Inflammatory macrophage treated with lipopolysaccharide for 4 hours (primary cell): ENCODE measurements at regions not wholly inside any gene's neighbourhood (a gene's known extent, or its start where the extent isn't known, plus 50 kb on each side); places are given as distances from the start of the nearest gene placed in this dataset.
"Not testable (repeated sequence)": the region's sequence is repeated elsewhere in the genome, so short reads cannot be mapped to it uniquely, and the experiment has no call there.

Experiments used
- DNase-seq: peaks from one replicate; pipeline ENCODE4 v3.0.0-alpha.2; 2020

DNA sequence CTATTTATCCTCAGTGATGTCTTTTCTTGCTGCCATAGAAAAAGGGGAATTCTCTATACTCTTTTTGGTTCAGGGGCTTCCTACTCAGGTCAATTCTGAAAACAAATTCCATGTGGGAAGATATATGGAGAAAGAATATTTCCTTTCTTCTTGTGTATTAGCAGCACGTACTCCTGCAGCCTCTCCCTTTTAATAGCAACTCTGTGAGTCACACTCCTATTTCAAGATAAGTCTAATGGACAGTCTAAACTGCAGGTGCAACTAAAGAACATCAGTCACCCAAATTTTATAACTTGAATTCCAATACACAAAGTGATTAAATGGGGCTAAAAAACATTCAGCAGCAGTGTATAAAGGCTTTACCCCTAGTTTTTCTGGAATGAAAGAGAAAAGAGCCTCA lies 942.2 kb downstream of the CNTNAP5 start:
- DNase-seq: no peak

DNA sequence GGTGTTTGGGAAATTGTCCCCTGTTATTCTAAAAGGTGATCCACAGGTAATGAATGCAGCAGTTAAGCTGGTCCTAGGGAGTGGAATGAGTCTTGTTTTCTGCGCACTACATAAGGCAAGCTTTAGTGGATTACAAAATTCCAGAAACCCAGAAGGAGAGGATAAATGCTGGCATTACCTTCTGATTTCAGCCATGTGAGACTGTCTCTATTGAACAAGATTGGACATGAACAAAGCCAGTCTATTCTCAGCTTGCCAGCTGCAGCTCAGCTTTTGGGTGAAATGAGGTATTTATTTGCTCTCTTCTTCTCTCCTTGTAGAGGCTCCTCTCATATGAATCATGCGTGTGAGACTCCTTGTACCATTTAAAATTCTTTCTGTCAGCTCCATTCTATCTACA lies 944.9 kb downstream of the CNTNAP5 start:
- DNase-seq: no peak

DNA sequence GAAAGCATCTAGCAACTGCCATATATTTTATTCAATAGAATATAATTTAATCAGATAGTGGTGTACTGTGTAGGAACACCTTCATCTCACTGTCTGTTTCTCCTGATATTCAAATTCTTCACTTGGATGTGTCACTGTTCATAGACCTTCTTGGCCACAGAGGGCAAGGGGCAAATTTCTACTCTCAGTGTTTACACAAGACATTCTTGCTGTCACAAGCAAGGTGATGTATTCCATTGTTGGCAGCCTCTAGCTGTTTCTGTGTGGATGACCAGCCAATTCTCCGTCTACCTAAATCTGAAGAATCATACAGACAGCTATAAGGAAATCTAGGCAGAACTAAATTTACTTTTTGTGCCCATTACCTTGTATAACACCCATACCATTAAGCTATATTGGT lies 948.3 kb downstream of the CNTNAP5 start:
- DNase-seq: no peak

DNA sequence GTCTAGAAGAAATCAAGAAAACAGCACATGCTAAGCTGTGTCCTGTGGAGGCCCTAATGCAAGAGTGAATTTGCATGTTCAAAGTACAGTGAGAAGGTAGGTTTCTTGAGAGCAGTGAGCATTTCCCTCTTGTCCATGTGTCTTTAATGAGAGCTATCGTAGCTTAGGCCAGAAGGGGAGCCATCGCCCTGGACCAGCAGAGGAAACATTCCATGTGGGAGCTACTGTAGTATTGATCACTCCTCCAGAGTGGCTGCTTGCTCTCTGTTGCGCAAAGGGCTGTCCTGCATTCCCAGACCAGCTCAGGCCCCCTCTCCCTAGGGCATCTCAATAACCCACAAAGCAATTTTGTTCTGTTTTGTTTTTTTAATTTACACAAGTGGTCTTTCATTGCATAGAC lies 950.1 kb downstream of the CNTNAP5 start:
- no peak for DNase-seq

DNA sequence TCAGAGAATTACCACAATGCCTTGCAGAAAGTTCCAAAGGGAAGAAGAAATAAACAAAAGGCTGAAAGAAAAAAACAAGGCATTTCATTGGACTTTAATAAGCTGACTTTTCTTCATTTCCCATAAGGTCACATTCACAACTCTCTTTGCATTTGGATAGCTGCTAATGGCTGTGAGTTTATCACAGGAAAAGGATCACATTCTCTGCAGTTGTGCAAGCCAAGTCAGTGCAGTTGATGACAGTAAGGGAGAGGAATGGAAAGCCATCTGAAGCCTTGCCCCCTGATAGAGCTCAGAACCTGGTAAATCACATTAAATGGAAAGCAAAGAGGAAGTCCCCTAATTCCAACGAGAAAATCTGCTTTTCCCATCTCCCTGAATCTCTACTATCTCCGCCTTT lies 950.6 kb downstream of the CNTNAP5 start:
- DNase-seq: no peak

DNA sequence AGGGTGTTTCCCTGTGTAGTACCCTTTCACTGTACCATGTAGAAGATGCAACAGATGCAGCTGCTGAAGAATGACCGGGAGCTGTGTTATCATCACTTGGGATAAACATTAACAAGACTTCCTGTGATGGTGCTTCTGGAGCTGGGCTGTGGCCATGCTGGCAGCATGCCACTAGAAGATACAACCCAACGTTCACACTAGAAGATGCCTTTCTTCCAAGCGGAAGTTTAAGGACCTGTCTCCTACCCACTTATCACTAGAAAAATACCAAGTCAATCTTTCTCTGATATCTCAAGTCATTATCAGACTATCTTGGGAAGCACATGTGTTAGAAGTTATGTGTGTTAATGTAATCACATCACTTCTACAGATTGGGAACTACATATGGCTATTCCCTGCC lies 953.5 kb downstream of the CNTNAP5 start:
- no peak for DNase-seq

DNA sequence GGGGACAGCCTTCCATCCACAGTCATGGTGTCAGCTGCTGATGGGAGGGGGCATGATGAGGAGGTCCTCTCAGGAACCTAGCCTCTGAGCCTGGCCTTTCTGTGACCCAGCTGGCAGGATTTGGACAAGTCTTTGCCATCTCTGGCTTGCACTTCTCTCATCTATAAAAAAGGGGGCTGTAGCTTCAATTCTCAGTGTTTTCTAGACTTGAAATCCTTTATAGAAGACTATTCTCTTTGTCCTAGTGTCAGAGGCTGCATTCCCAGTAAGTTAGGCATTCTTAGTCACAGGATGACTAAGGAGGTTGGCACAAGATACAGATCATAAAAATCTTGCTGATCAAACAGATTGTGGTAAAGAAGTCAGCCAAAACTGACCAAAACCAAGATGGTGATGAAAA lies 958.5 kb downstream of the CNTNAP5 start:
- no peak for DNase-seq

DNA sequence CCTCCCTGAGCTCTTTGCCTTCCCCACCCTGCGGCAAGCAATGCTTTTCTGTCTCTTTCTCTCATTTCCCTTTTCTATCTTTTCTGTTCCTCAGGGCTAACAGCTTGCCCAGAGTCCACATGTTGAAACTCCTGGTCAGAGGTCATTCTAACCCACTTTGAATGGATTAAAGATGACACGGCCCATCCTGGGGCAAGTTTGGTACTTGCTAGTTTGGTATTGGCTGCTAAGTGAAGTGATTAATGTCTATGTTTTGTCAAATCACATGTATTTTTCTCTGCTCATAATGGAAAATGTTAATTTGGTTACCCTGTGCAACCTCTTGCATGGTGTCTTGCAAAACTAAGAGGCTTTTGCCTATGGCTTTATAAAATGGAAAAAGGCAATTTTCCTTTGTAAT lies 960.2 kb downstream of the CNTNAP5 start:
- no peak for DNase-seq

DNA sequence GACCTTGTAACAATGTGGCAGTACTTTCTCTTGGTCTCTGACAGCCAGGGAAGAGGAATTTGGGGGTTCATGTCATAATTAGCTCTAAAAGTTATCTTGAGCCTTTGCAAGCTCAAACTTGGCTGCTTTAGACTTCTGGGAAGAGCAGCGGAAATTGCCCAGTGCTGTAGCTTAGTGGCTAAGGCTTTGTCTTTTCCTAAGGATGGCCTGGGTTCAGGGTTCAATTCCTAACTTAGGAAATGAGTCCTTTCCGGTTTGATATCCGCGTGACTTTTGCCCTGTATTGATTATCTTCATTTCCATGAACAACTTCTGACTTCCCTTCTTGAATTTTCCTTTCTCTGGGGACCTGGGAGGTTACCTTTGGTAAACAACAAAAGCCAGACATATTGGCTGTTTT lies 961.0 kb downstream of the CNTNAP5 start:
- no peak for DNase-seq

DNA sequence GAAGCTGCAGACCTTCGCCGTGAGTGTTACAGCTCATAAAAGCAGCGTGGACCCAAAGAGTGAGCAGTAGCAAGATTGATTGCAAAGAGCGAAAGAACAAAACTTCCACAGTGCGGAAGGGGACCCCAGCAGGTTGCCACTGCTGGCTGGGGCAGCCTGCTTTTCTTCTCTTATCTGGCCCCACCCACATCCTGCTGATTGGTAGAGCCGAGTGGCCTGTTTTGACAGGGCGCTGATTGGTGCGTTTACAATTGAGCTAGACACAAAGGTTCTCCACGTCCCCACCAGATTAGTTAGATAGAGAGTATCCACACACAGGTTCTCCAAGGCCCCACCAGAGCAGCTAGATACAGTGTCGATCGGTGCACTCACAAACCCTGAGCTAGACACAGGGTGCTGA lies 961.8 kb downstream of the CNTNAP5 start:
- not testable (repeated sequence) for DNase-seq

DNA sequence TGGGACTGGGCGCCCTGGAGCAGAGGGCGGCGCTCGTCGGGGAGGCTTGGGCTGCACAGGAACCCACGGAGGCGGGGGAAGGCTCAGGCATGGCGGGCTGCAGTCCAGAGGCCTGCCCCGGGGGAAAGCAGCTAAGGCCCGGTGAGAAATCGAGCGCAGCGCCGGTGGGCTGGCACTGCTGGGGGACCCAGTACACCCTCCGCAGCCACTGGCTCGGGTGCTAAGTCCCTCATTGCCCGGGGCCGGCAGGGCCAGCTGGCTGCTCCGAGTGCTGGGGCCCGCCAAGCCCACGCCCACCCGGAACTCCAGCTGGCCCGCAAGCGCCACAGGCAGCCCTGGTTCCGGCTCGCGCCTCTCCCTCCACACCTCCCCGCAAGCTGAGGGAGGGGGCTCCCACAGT lies 962.3 kb downstream of the CNTNAP5 start:
- DNase-seq: not testable (repeated sequence)

DNA sequence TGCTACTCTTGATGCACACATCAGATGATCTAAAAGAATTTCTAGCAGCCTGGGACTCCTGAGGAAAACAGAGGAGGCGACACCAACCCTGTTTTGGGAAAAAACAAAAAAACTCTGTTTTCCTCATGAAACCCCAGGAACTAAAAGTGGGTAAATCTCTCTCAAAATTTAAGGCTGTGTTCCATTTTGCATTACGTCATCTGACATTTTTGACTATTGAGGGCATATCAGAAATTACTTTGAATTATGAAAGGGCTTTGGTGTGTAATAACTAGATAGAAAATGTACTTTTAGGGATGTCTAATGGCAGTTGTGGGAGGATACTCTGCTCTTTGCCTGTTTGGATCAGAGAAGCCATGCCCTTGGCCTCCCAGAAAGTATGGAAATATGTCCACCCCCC lies 963.0 kb downstream of the CNTNAP5 start:
- DNase-seq: no peak

DNA sequence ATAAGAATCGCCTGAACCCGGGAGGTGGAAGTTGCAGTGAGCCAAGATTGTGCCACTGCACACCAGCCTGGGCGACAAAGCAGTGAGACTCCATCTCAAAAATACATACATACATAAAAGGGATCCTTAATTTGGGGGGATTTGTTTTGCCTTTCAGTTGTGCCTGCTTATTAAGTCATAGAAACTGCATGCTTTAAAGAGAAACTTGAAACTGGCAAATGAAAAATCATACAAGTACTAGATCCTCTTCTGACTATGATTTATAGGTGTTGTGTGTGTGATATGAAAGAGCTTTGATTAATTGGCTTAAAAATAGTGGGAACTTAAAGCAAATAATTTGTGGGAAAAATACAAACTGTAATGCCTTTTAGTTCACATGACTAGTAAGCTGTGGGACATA lies 963.7 kb downstream of the CNTNAP5 start:
- no peak for DNase-seq

DNA sequence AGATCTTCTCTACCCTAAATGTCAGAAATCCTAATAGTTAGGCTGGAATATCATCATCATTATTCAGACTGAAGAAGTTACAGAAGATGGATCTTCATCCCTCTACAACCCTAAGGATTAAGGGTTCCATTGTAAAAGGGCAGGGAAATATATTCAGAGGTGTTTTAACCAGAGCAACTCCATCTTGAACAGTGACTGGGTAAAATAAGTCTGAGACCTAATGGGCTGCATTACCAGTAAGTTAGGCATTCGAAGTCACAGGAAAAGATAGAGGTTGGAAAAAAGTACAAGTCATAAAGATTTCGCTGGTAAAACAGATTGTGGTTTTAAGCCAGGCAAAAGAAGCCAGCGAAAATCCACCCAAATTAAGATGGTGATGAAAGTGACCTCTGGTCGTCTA lies 968.7 kb downstream of the CNTNAP5 start:
- DNase-seq: no peak

DNA sequence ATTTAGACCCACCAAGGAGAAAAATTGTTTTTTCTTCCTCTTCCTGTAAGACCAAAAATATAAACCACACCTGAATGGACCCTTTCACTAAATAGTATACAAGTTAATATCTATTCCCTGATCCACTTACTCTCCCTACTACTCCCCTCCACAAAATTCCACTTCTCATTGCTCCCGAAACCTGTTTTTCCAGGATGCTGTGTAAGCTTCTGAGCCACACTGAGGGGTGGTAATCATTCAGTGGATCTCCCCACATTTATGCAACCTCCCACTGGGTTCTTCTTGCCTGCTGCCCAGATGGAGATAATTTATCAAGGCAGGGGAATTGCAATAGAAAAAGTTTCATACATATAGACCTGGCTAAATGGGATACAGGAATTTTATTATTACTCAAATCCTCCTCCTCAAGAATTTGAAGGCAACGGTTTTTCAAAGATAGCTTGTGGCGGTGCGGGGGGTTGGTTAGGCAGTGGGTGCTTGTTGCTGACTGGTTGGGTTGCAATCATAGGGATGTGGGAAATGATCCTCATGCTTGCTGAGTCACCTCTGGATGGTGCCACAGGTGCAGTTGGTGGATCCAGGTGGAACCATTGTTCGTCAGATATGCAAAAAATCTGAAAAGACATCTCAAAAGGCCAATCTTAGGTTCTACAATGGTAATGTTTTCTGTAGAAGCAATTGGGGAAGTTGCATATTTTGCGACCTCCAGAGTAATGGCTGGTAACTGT lies 970.3 kb downstream of the CNTNAP5 start:
- no peak for DNase-seq

DNA sequence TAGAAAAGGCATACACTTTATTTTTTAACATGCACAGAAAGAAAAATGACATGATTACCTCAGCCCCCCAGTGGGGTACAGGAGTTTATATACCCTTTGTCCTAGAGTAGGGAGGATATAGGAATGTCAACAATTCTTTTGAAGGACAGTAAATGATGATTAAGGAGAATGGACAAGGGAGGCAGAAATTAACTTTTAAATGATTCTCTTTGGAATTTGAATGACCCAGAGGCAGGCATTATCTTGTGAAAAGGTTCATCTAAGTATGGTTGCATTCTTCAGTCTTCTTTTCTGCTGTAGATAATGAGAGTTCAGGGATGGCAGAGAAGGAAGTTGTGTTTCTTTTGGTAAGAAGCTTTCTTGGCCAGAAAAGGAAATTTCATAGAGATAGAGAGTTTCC lies 971.3 kb downstream of the CNTNAP5 start:
- DNase-seq: no peak

DNA sequence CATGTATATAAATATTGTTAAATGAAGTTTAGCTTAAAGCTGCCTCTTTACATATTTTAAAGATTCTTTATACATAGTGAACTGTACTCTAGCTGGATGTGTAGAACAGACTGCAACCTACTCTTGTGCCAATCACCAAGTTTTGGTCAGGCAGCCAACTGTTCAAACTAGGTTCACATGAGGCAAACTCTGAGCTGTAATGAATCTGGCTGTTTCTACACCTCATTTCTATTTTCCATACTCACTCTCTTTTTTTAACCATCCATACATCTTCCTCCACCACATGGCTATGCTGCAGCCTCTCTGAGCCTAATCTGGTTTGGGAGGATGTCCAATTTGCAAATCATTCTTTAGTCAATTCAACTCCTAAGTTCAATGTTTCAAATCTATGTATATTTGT lies 974.8 kb downstream of the CNTNAP5 start:
- DNase-seq: no peak

DNA sequence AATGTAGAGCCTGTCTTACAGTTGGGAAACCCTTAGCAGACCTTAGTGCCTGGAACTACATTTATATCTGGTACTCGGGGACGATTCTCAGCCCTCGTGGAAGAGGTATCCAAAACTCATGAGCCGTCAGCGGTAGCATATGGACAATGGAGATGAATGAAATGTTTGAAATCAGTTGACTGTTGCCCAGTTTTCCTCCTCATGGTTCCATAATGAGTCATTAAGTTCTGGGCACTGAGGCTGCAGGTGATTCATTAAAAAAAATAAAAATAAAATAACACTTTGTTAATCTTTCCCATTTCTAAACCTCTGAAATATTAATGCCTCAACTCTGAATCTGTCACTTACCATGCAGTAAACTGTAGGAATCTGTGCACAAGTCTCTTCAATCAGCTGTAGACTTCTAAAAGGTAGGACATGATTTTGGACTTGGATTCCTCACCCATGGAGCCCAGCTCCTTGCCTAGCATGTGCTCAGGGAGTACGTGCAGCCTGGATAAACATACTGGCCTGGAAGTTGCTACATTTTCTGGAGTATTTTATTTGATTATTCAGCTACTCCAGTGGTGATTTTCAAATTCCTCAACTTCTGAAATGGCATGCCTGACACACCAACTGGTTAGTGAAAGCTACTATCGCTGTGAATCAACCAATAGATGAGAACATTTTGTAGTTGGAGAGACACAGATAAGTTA lies 979.2 kb downstream of the CNTNAP5 start:
- DNase-seq: no peak

DNA sequence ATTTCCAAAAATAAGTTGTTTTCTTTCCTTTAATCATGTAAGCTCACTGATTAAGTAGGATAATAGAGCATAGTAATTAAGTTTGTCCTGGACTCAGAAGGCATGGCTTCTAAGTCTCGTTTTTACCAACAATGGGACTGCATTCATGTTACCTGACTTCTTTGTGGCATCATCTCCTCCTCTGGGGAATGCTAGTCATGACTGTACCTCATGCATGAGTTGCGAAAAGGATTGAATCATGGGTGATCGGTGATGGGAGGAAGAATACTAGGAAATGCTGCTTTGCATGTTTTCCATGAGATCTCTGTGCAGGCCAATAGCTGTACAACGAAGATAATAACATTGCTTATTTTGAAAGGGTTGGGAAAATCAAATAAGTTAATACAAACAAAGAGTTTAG lies 981.6 kb downstream of the CNTNAP5 start:
- no peak for DNase-seq

DNA sequence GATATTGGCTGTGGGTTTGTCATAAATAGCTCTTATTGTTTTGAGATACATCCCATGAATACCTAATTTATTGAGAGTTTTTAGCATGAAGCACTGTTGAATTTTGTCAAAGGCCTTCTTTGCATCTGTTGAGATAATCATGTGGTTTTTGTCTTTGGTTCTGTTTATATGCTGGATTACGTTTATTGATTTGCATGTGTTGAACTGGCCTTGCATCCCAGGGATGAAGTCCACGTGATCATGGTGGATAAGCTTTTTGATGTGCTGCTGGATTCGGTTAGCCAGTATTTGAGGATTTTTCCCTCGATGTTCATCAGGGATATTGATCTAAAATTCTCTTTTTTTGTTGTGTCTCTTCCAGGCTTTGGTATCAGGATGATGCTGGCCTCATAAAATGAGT lies 1003.6 kb downstream of the CNTNAP5 start:
- DNase-seq: not testable (repeated sequence)

DNA sequence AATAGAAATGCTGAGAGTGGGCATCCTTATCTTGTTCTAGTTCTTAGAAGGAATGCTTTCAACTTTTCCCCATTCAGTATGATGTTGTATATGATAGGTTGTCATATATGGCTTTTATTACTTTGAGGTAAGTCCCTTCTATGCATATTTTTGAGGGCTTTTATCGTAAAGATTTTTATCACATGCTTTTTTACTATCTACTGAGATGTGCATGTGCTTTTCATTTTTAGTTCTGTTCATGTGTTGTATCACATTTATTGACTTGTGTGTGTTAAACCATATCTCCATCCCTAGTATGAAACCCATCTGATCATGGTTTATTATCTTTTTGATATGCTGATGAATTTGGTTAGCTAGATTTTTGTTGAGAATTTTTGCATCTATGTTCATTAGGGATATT lies 1008.8 kb downstream of the CNTNAP5 start:
- no peak for DNase-seq

DNA sequence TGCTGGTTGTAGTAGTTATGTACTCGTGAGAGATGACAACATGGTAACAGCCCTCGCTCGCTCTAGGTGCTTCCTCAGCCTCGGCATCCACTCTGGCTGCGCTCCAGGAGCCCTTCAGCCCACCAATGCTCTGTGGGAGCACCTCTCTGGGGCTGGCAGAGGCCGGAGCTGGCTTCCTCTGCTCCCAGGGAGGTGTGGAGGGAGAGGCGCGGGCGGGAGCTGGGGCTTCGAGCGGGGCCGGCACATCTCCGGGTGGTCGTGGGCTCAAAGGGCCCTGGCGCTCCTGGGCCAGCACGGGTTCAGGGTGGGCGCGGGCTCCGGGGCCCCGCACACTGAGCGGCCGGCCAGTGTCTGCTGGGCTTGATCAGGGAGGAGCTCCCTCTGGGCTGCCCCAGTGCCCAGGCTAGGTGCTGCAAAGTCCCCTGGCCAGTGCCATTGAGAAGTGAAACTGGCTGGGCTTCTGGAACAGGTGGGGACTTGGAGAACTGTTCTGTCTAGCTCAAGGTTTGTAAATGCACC lies 1012.1 kb downstream of the CNTNAP5 start:
- no peak for DNase-seq

DNA sequence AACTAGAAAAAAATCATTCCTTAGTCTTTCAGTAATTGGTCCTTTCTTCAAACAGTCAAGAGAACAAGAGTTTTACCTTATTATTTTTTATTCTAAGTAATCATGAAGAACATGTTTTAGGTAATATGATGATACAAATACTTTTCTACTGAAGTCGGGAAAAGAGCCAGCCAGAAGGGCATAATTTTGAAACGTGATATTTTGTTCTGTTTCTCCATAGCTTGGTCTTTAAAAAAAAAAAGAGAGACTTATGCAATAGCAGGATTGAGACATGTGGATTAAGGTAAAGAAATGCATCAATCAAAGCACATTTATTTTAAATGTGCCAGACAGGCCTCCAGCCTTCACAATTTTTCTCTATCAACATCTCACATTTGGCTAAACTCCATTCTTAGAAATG lies 1016.8 kb downstream of the CNTNAP5 start:
- no peak for DNase-seq

DNA sequence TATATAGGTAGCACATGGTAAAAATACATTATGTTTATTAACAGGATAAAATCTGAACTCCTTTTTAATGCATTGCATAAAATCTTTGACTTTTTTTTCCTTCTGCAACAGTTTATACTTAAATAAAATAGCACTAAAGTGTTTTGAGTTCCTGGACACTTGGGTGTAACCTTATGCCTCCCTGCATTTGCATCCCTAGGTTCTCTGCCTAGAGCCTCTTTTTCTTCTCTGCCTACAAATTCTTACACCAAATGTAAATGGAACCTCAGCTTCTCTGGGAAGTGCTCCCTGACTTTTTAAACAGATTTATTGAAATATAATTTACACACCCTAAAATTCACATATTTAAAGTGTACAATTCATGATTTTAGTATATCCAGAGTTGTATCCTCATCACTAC lies 1017.6 kb downstream of the CNTNAP5 start:
- DNase-seq: no peak
